ENCODE measurements at regions not wholly inside any gene's neighbourhood (a gene's known extent, or its start where the extent isn't known, plus 50 kb on each side); places are given as distances from the start of the nearest gene placed in this dataset.
"Not testable (repeated sequence)": the region's sequence is repeated elsewhere in the genome, so short reads cannot be mapped to it uniquely, and the experiment has no call there.

GRCh38 chr10:28105561-28105960 lies 106.7 kb upstream of the ODAD2 start:
- Histone ChIP-seq H3K27ac (ENCODE audit: low read depth, low read length) (no peak overlapping the region), H3K36me3 (ENCODE audit: insufficient read depth, low read length) (no peaks in the 10 kb centered on the region), H3K4me3 (ENCODE audit: low read depth, low read length) (no peak overlapping the region), H3K79me2 (ENCODE audit: control insufficient read depth, insufficient read depth, low read length, unreplicated experiment) (no peaks in the 10 kb centered on the region), H3K27me3 (ENCODE audit: insufficient read depth, low read length) (no peaks in the 10 kb centered on the region), H2AFZ (ENCODE audit: low read length, unreplicated experiment) (no peak overlapping the region), H3K4me1 (ENCODE audit: control insufficient read depth, insufficient read depth, low read length, unreplicated experiment) (no peaks in the 10 kb centered on the region)

DNA sequence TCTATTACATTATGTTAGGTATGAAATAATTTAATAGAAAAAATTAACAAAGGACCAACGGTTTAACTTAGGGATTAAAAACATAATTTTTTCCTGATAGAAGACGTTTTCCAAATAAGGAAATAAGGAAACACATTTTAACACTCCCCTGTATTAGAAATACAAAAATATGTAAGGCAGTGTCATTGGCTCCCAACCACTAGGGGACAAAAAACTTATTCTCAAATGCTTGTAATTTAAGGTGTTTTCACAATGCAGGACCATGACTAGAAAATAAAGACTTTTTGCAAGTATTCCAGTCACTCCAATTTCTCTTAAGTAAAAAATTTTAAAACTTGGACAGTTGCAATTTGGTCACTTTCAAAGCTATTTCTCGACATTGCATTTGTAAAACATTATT lies 98.8 kb upstream of the ODAD2 start:
- no peaks in the 10 kb centered on the region for H3K79me2 ChIP-seq (ENCODE audit: control insufficient read depth, insufficient read depth, low read length, unreplicated experiment)
- no peaks in the 10 kb centered on the region for H3K36me3 ChIP-seq (ENCODE audit: insufficient read depth, low read length)
- H2AFZ ChIP-seq (ENCODE audit: low read length, unreplicated experiment) = no peak overlapping the region
- no peaks in the 10 kb centered on the region for H3K27me3 ChIP-seq (ENCODE audit: insufficient read depth, low read length)
- no peak overlapping the region for H3K4me3 ChIP-seq (ENCODE audit: low read depth, low read length)
- H3K27ac ChIP-seq (ENCODE audit: low read depth, low read length) = no peak overlapping the region
- H3K4me1 ChIP-seq (ENCODE audit: control insufficient read depth, insufficient read depth, low read length, unreplicated experiment) = peaks cover 5% of the 10 kb centered on the region

GRCh38 chr10:28095791-28096378 lies 97.0 kb upstream of the ODAD2 start:
- H3K4me3 ChIP-seq (ENCODE audit: low read depth, low read length) = no peak overlapping the region
- no peak overlapping the region for H3K27ac ChIP-seq (ENCODE audit: low read depth, low read length)
- H3K4me1 ChIP-seq (ENCODE audit: control insufficient read depth, insufficient read depth, low read length, unreplicated experiment) = peaks cover 9% of the 10 kb centered on the region
- H2AFZ ChIP-seq (ENCODE audit: low read length, unreplicated experiment) = peak overlapping the region; percentile 16
- H3K36me3 ChIP-seq (ENCODE audit: insufficient read depth, low read length) = no peaks in the 10 kb centered on the region
- no peaks in the 10 kb centered on the region for H3K27me3 ChIP-seq (ENCODE audit: insufficient read depth, low read length)
- no peaks in the 10 kb centered on the region for H3K79me2 ChIP-seq (ENCODE audit: control insufficient read depth, insufficient read depth, low read length, unreplicated experiment)

DNA sequence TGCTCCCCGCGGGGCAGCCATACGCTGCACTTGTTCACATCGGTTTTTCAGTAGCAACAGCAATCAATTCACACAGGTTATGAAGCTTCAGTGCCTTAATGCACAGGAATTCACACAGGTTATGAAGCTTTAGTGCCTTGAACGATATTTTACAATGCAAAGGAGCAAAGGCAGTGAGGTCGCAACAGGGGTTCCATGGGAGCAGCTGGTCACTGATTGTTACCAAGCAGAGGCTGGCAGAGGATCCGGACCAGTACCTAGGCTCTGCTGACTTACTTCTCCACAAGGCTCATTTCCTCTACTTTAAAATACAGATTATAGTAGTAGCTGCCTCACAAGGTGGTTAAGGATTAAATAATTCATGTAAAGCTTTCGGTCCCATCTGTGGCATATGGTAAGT lies 95.2 kb upstream of the ODAD2 start:
- no peaks in the 10 kb centered on the region for H3K27me3 ChIP-seq (ENCODE audit: insufficient read depth, low read length)
- H3K27ac ChIP-seq (ENCODE audit: low read depth, low read length) = no peak overlapping the region
- H3K79me2 ChIP-seq (ENCODE audit: control insufficient read depth, insufficient read depth, low read length, unreplicated experiment) = no peaks in the 10 kb centered on the region
- H2AFZ ChIP-seq (ENCODE audit: low read length, unreplicated experiment) = no peak overlapping the region
- no peak overlapping the region for H3K4me3 ChIP-seq (ENCODE audit: low read depth, low read length)
- H3K4me1 ChIP-seq (ENCODE audit: control insufficient read depth, insufficient read depth, low read length, unreplicated experiment) = peaks cover 11% of the 10 kb centered on the region
- H3K36me3 ChIP-seq (ENCODE audit: insufficient read depth, low read length) = no peaks in the 10 kb centered on the region

DNA sequence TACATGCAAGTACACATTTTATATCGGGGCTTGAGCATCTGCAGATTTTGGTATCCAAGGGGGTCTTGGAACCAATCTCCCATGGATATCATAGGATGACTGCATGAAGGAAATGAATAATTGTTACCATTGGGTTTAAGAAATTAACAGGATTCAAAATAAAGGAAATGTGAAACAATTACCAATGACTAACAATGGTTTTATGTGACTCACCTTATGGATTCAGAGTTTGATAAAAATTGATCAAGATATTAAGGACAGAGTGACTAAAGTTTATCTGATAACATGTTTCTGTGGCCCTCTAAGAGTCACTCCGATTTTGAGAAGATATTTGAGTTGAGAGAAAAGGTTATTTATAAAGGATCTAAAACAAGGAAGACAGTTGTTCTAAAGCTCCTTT lies 93.0 kb upstream of the ODAD2 start:
- Histone ChIP-seq H2AFZ (ENCODE audit: low read length, unreplicated experiment) (no peak overlapping the region), H3K27ac (ENCODE audit: low read depth, low read length) (no peak overlapping the region), H3K79me2 (ENCODE audit: control insufficient read depth, insufficient read depth, low read length, unreplicated experiment) (no peaks in the 10 kb centered on the region), H3K27me3 (ENCODE audit: insufficient read depth, low read length) (no peaks in the 10 kb centered on the region), H3K4me1 (ENCODE audit: control insufficient read depth, insufficient read depth, low read length, unreplicated experiment) (peaks cover 22% of the 10 kb centered on the region), H3K4me3 (ENCODE audit: low read depth, low read length) (no peak overlapping the region), H3K36me3 (ENCODE audit: insufficient read depth, low read length) (no peaks in the 10 kb centered on the region)

GRCh38 chr10:28090506-28090905 lies 91.6 kb upstream of the ODAD2 start:
- H3K36me3 ChIP-seq (ENCODE audit: insufficient read depth, low read length) = no peaks in the 10 kb centered on the region
- no peak overlapping the region for H2AFZ ChIP-seq (ENCODE audit: low read length, unreplicated experiment)
- H3K27ac ChIP-seq (ENCODE audit: low read depth, low read length) = no peak overlapping the region

GRCh38 chr10:28089467-28089866 lies 90.6 kb upstream of the ODAD2 start:
- Histone ChIP-seq H3K79me2 (ENCODE audit: control insufficient read depth, insufficient read depth, low read length, unreplicated experiment) (no peaks in the 10 kb centered on the region), H3K27me3 (ENCODE audit: insufficient read depth, low read length) (no peaks in the 10 kb centered on the region), H2AFZ (ENCODE audit: low read length, unreplicated experiment) (no peak overlapping the region), H3K4me1 (ENCODE audit: control insufficient read depth, insufficient read depth, low read length, unreplicated experiment) (peaks cover 17% of the 10 kb centered on the region), H3K27ac (ENCODE audit: low read depth, low read length) (peak overlapping the region; percentile 66), H3K4me3 (ENCODE audit: low read depth, low read length) (no peak overlapping the region), H3K36me3 (ENCODE audit: insufficient read depth, low read length) (no peaks in the 10 kb centered on the region)

More at GRCh38 chr10:28090506-28090905, 91.6 kb upstream of the ODAD2 start:
- Histone ChIP-seq H3K4me3 (ENCODE audit: low read depth, low read length) (no peak overlapping the region), H3K27me3 (ENCODE audit: insufficient read depth, low read length) (no peaks in the 10 kb centered on the region), H3K4me1 (ENCODE audit: control insufficient read depth, insufficient read depth, low read length, unreplicated experiment) (peaks cover 21% of the 10 kb centered on the region), H3K79me2 (ENCODE audit: control insufficient read depth, insufficient read depth, low read length, unreplicated experiment) (no peaks in the 10 kb centered on the region)

GRCh38 chr10:28087661-28088351 lies 88.9 kb upstream of the ODAD2 start:
- H2AFZ ChIP-seq (ENCODE audit: low read length, unreplicated experiment) = peak overlapping the region; percentile 62
- H3K27me3 ChIP-seq (ENCODE audit: insufficient read depth, low read length) = no peaks in the 10 kb centered on the region
- no peak overlapping the region for H3K4me3 ChIP-seq (ENCODE audit: low read depth, low read length)
- H3K36me3 ChIP-seq (ENCODE audit: insufficient read depth, low read length) = no peaks in the 10 kb centered on the region
- peaks cover 17% of the 10 kb centered on the region for H3K4me1 ChIP-seq (ENCODE audit: control insufficient read depth, insufficient read depth, low read length, unreplicated experiment)
- H3K27ac ChIP-seq (ENCODE audit: low read depth, low read length) = peak overlapping the region; percentile 32; the same call in 1 of the 2 replicates
- no peaks in the 10 kb centered on the region for H3K79me2 ChIP-seq (ENCODE audit: control insufficient read depth, insufficient read depth, low read length, unreplicated experiment)

- not testable (repeated sequence) for H3K4me3 ChIP-seq (ENCODE audit: low read depth, low read length); H3K79me2 ChIP-seq (ENCODE audit: control insufficient read depth, insufficient read depth, low read length, unreplicated experiment); H3K36me3 ChIP-seq (ENCODE audit: insufficient read depth, low read length); H2AFZ ChIP-seq (ENCODE audit: low read length, unreplicated experiment); H3K27ac ChIP-seq (ENCODE audit: low read depth, low read length); H3K27me3 ChIP-seq (ENCODE audit: insufficient read depth, low read length)
- peaks cover 13% of the 10 kb centered on the region for H3K4me1 ChIP-seq (ENCODE audit: control insufficient read depth, insufficient read depth, low read length, unreplicated experiment)
These were observed 86.9 kb upstream of the ODAD2 start for GRCh38 chr10:28085760-28086159.

- Histone ChIP-seq H3K79me2 (ENCODE audit: control insufficient read depth, insufficient read depth, low read length, unreplicated experiment) (no peaks in the 10 kb centered on the region), H3K36me3 (ENCODE audit: insufficient read depth, low read length) (no peaks in the 10 kb centered on the region), H2AFZ (ENCODE audit: low read length, unreplicated experiment) (no peak overlapping the region), H3K4me1 (ENCODE audit: control insufficient read depth, insufficient read depth, low read length, unreplicated experiment) (peaks cover 4% of the 10 kb centered on the region), H3K27me3 (ENCODE audit: insufficient read depth, low read length) (no peaks in the 10 kb centered on the region), H3K27ac (ENCODE audit: low read depth, low read length) (no peak overlapping the region), H3K4me3 (ENCODE audit: low read depth, low read length) (no peak overlapping the region)
These were observed 84.0 kb upstream of the ODAD2 start for GRCh38 chr10:28082885-28083284.

GRCh38 chr10:28082316-28082715 lies 83.4 kb upstream of the ODAD2 start:
- Histone ChIP-seq H3K4me1 (ENCODE audit: control insufficient read depth, insufficient read depth, low read length, unreplicated experiment) (no peaks in the 10 kb centered on the region), H2AFZ (ENCODE audit: low read length, unreplicated experiment) (no peak overlapping the region), H3K4me3 (ENCODE audit: low read depth, low read length) (no peak overlapping the region)

More at GRCh38 chr10:28082316-28082715, 83.4 kb upstream of the ODAD2 start:
- H3K27me3 ChIP-seq (ENCODE audit: insufficient read depth, low read length) = no peaks in the 10 kb centered on the region
- no peaks in the 10 kb centered on the region for H3K79me2 ChIP-seq (ENCODE audit: control insufficient read depth, insufficient read depth, low read length, unreplicated experiment)
- no peak overlapping the region for H3K27ac ChIP-seq (ENCODE audit: low read depth, low read length)
- H3K36me3 ChIP-seq (ENCODE audit: insufficient read depth, low read length) = no peaks in the 10 kb centered on the region
